ENCODE measurements at regions not wholly inside any gene's neighbourhood (a gene's known extent, or its start where the extent isn't known, plus 50 kb on each side); places are given as distances from the start of the nearest gene placed in this dataset.

- TF ChIP-seq MAX (IDR thresholded peaks at IDR 0.05) (no peak), CTCF (IDR thresholded peaks at IDR 0.05; ENCODE audit: low read depth, low read length, missing input control) (no peak), YY1 (IDR thresholded peaks at IDR 0.05) (no peak), RAD21 (IDR thresholded peaks at IDR 0.05) (no peak), RXRA (IDR thresholded peaks at IDR 0.05) (no peak), HNF4A (conservative IDR thresholded peaks at IDR 0.05) (no peak)
Observed at GRCh38 chr3:177916461-177916860, 619.8 kb upstream of the KCNMB2 start.
